ENCODE measurements at regions not wholly inside any gene's neighbourhood (a gene's known extent, or its start where the extent isn't known, plus 50 kb on each side); places are given as distances from the start of the nearest gene placed in this dataset.
"Not testable (repeated sequence)": the region's sequence is repeated elsewhere in the genome, so short reads cannot be mapped to it uniquely, and the experiment has no call there.

- FAIRE-seq: no peak
- DNase-seq (ENCODE audit: insufficient read length, low spot score): no peak
Observed at GRCh38 chr10:71080381-71081228, 131.8 kb upstream of the UNC5B start.

GRCh38 chr10:71081229-71081560 lies 131.2 kb upstream of the UNC5B start:
- FAIRE-seq: no peak
- no peak for DNase-seq (ENCODE audit: insufficient read length, low spot score)

- DNase-seq (ENCODE audit: insufficient read length, low spot score) (no peak), FAIRE-seq (no peak)
Observed at GRCh38 chr10:71081912-71082311, 130.5 kb upstream of the UNC5B start.

GRCh38 chr10:71082960-71083715 lies 129.2 kb upstream of the UNC5B start:
- no peak for DNase-seq (ENCODE audit: insufficient read length, low spot score)
- no peak for FAIRE-seq

GRCh38 chr10:71083716-71083975 lies 128.7 kb upstream of the UNC5B start:
- DNase-seq (ENCODE audit: insufficient read length, low spot score): no peak
- FAIRE-seq: no peak

- FAIRE-seq (no peak), DNase-seq (ENCODE audit: insufficient read length, low spot score) (no peak)
Observed at GRCh38 chr10:71084061-71084817, 128.1 kb upstream of the UNC5B start.

- no peak for FAIRE-seq
- no peak for DNase-seq (ENCODE audit: insufficient read length, low spot score)
Observed at GRCh38 chr10:71084818-71085126, 127.6 kb upstream of the UNC5B start.

- FAIRE-seq (no peak), DNase-seq (ENCODE audit: insufficient read length, low spot score) (no peak)
Observed at GRCh38 chr10:71085689-71086438, 126.5 kb upstream of the UNC5B start.

GRCh38 chr10:71086439-71087080 lies 125.8 kb upstream of the UNC5B start:
- DNase-seq (ENCODE audit: insufficient read length, low spot score) (no peak), FAIRE-seq (no peak)

- no peak for DNase-seq (ENCODE audit: insufficient read length, low spot score)
Observed at GRCh38 chr10:71087622-71088021, 124.7 kb upstream of the UNC5B start.

GRCh38 chr10:71088054-71088453 lies 124.3 kb upstream of the UNC5B start:
- DNase-seq (ENCODE audit: insufficient read length, low spot score): no peak

More at GRCh38 chr10:71087622-71088021, 124.7 kb upstream of the UNC5B start:
- no peak for FAIRE-seq

GRCh38 chr10:71088578-71088977 lies 123.8 kb upstream of the UNC5B start:
- not testable (repeated sequence) for DNase-seq (ENCODE audit: insufficient read length, low spot score)

More at GRCh38 chr10:71088054-71088453, 124.3 kb upstream of the UNC5B start:
- no peak for FAIRE-seq

GRCh38 chr10:71089162-71089561 lies 123.2 kb upstream of the UNC5B start:
- DNase-seq (ENCODE audit: insufficient read length, low spot score) (no peak), FAIRE-seq (no peak)

More at GRCh38 chr10:71088578-71088977, 123.8 kb upstream of the UNC5B start:
- FAIRE-seq: not testable (repeated sequence)

- DNase-seq (ENCODE audit: insufficient read length, low spot score) (no peak), FAIRE-seq (no peak)
Observed at GRCh38 chr10:71090330-71090729, 122.0 kb upstream of the UNC5B start.

- no peak for FAIRE-seq
- DNase-seq (ENCODE audit: insufficient read length, low spot score): no peak
Observed at GRCh38 chr10:71090801-71091200, 121.6 kb upstream of the UNC5B start.

- no peak for DNase-seq (ENCODE audit: insufficient read length, low spot score)
- no peak for FAIRE-seq
Observed at GRCh38 chr10:71092812-71093401, 119.5 kb upstream of the UNC5B start.

- FAIRE-seq: no peak
Observed at GRCh38 chr10:71093531-71093930, 118.8 kb upstream of the UNC5B start.

GRCh38 chr10:71094712-71095390 lies 117.5 kb upstream of the UNC5B start:
- FAIRE-seq: no peak
- DNase-seq (ENCODE audit: insufficient read length, low spot score): no peak

More at GRCh38 chr10:71093531-71093930, 118.8 kb upstream of the UNC5B start:
- DNase-seq (ENCODE audit: insufficient read length, low spot score): no peak

GRCh38 chr10:71099731-71100361 lies 112.5 kb upstream of the UNC5B start:
- FAIRE-seq (no peak), DNase-seq (ENCODE audit: insufficient read length, low spot score) (no peak)

Measured in HTR-8/SVneo (cell line).